ENCODE measurements at regions not wholly inside any gene's neighbourhood (a gene's known extent, or its start where the extent isn't known, plus 50 kb on each side); places are given as distances from the start of the nearest gene placed in this dataset.

DNA sequence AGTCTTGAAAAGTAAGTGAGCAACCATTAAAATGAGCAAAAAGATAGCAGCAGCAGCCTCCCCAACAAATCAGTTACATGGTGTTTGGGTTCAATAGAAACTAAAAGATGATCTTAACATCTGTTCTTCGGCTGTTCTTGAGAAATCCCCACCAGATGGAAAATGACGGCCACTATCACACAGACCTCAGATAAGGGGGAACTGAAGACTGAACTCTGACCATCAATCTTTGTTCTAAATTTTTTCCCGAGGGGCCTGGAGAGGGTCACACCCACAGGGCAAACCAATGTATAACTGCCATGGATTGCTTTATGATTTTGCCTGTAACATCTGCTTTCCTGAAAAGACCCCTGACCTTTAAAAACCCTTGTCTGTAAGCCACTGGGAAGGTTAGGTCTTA is 624.8 kb upstream of the KIRREL3 start:
- no peak overlapping the region for H3K4me3 ChIP-seq (ENCODE audit: low read length)
- TF ChIP-seq, protein P1, sequence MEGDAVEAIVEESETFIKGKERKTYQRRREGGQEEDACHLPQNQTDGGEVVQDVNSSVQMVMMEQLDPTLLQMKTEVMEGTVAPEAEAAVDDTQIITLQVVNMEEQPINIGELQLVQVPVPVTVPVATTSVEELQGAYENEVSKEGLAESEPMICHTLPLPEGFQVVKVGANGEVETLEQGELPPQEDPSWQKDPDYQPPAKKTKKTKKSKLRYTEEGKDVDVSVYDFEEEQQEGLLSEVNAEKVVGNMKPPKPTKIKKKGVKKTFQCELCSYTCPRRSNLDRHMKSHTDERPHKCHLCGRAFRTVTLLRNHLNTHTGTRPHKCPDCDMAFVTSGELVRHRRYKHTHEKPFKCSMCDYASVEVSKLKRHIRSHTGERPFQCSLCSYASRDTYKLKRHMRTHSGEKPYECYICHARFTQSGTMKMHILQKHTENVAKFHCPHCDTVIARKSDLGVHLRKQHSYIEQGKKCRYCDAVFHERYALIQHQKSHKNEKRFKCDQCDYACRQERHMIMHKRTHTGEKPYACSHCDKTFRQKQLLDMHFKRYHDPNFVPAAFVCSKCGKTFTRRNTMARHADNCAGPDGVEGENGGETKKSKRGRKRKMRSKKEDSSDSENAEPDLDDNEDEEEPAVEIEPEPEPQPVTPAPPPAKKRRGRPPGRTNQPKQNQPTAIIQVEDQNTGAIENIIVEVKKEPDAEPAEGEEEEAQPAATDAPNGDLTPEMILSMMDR (conservative IDR thresholded peaks at IDR 0.05; ENCODE audit: low read length), result no peak
- DNase-seq (ENCODE audit: low read depth), result no peak

DNA sequence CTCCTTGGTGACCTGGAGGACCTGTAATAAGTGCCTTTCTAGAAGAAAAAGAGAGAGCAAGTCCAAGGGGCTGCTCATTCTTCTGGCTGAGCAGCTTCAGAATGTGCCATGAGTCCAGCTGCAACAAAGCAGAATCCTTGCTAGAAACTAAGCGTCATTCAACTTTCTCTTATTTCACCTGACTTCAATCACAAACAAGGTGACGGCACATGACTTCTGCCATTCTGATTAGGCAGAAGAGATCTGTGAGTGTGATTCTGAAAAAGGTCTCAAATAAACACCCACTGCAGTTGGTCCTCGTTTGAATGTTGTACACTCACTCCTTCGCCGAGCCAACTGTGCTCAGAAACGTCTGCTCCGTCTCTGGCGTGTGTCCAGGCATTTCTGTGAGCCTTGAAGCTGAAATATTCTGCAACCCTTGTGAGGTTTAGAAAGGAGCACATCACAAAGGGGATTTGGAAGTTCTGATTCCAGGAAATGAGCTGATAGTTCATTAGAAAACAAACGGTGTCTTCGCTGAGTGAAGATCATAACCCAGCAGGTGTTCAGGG is 623.8 kb upstream of the KIRREL3 start:
- TF ChIP-seq, protein P1 (conservative IDR thresholded peaks at IDR 0.05; ENCODE audit: low read length), result no peak
- H3K4me3 ChIP-seq (ENCODE audit: low read length), result no peak overlapping the region
- DNase-seq (ENCODE audit: low read depth), result no peak

- DNase-seq (ENCODE audit: low read depth), result no peak
- TF ChIP-seq, protein P1 (conservative IDR thresholded peaks at IDR 0.05; ENCODE audit: low read length), result no peak
- H3K4me3 ChIP-seq (ENCODE audit: low read length), result no peak overlapping the region
These were observed 622.1 kb upstream of the KIRREL3 start for GRCh38 chr11:127622686-127623085.

DNA sequence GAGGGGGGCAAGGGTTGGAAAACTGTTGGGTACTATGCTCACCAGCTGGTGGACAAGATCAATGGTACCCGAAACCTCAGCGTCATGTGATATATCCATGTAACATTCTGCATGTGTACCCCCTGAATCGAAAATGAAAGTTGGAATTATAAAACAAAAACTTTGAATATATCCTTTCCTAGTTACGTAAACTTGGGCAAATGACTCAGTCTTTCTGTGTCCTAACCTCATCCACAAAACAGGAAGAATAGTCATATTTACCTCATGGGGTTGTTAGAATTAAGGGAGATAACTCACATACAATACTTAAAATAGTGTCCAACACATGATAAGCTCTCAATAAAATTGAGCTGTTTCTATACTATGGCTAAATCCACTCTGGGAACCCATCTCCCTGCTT is 620.1 kb upstream of the KIRREL3 start:
- TF ChIP-seq, protein P1 (conservative IDR thresholded peaks at IDR 0.05; ENCODE audit: low read length), result no peak
- H3K4me3 ChIP-seq (ENCODE audit: low read length), result no peak overlapping the region
- no peak for DNase-seq (ENCODE audit: low read depth)

DNA sequence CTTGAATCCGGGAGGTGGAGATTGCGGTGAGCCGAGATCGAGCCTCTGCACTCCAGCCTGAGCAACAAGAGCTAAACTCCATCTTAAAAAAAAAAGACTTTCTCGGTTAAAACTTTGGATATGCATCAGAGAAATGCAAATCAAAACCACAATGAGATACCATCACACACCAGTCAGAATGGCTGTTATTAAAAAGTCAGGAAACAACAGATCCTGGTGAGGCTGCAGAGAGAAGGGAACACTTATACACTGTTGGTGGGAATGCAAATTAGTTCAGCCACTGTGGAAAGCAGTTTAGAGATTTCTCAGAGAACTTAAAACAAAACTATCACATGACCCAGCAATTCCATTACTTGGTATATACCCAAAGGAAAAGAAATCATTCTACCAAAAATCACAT is 619.4 kb upstream of the KIRREL3 start:
- DNase-seq (ENCODE audit: low read depth), result no peak
- TF ChIP-seq, protein P1 (conservative IDR thresholded peaks at IDR 0.05; ENCODE audit: low read length), result no peak
- no peak overlapping the region for H3K4me3 ChIP-seq (ENCODE audit: low read length)

DNA sequence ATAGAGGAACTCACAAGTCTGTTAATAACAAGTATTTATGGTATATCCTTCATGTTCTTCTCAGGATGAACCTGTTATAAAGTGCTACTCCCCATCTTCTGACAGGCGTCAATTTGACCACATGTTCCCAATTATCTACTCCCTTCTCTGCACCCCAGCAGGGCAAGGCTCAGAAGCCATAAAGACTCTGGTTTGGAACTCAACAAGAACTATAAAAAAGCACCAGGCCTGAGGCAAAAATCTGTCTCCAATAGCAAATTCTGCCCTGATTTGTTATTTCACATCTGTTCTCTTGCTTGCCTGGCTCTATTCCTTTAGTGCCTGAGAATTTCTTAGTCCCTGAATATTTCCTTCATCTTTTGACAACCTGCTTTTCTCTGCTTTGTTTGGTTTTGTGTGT is 618.2 kb upstream of the KIRREL3 start:
- no peak for DNase-seq (ENCODE audit: low read depth)
- no peak overlapping the region for H3K4me3 ChIP-seq (ENCODE audit: low read length)
- TF ChIP-seq, protein P1 (conservative IDR thresholded peaks at IDR 0.05; ENCODE audit: low read length), result no peak

- no peak overlapping the region for H3K4me3 ChIP-seq (ENCODE audit: low read length)
- TF ChIP-seq, protein P1 (conservative IDR thresholded peaks at IDR 0.05; ENCODE audit: low read length), result no peak
- no peak for DNase-seq (ENCODE audit: low read depth)
These were observed 615.6 kb upstream of the KIRREL3 start for GRCh38 chr11:127616158-127616557.
